Prostate gland (tissue), 2 donors: ENCODE measurements at regions not wholly inside any gene's neighbourhood (a gene's known extent, or its start where the extent isn't known, plus 50 kb on each side); places are given as distances from the start of the nearest gene placed in this dataset.

Experiments
- CTCF ChIP-seq, 4 experiments: fragments of 200-600 bp in 2 of 4; fragments of 450-650 bp in 2 of 4; sonication (generic) in 2 of 4; IDR thresholded peaks; 1 replicate in 3 of 4; 2 replicates in 1 of 4; pipeline ENCODE4 v1.5.1; 2016 to 2019; ENCODE audit warnings: antibody characterized with exemption in 4 of 4, mild to moderate bottlenecking in 2 of 4, moderate library complexity in 2 of 4
- POLR2AphosphoS5 ChIP-seq: sonication (generic); formaldehyde crosslinking; IDR thresholded peaks from one replicate; pipeline ENCODE4 v1.6.1; 2017; ENCODE audit warnings: antibody characterized with exemption

- TF ChIP-seq CTCF (IDR thresholded peaks at IDR 0.05) = no peak
- TF ChIP-seq POLR2AphosphoS5 = no peak
Measured at GRCh38 chr18:28256166-28256565, 79.2 kb upstream of the CDH2 start.
